ENCODE measurements at regions not wholly inside any gene's neighbourhood (a gene's known extent, or its start where the extent isn't known, plus 50 kb on each side); places are given as distances from the start of the nearest gene placed in this dataset.

- Histone ChIP-seq H4K20me1 (ENCODE audit: control insufficient read depth, insufficient read depth) (no peaks in the 10 kb centered on the region), H3K27ac (ENCODE audit: control insufficient read depth, insufficient read depth) (no peak overlapping the region), H2AFZ (ENCODE audit: control insufficient read depth, low read depth, low read length) (no peak overlapping the region), H3K4me2 (ENCODE audit: control insufficient read depth, insufficient read depth) (no peak overlapping the region), H3K27me3 (replicated peaks in 1 of 2; ENCODE audit: control insufficient read depth in 2 of 2, insufficient read depth in 2 of 2, low read length in 1 of 2) (no peaks in the 10 kb centered on the region), H3K9ac (ENCODE audit: control insufficient read depth, insufficient read depth, low read length) (no peak overlapping the region), H3K4me3 (no peak overlapping the region), H3K36me3 (ENCODE audit: control insufficient read depth in 2 of 2, insufficient read depth in 2 of 2, low read length in 1 of 2) (no peaks in the 10 kb centered on the region), H3K4me1 (ENCODE audit: control insufficient read depth, insufficient read depth, low read length) (no peaks in the 10 kb centered on the region), H3K79me2 (ENCODE audit: control insufficient read depth, insufficient read depth, low read length) (no peaks in the 10 kb centered on the region), H3K9me3 (replicated peaks; ENCODE audit: control insufficient read depth, insufficient read depth, low read length) (no peaks in the 10 kb centered on the region)
- intact Hi-C loops (cut with micrococcal nuclease; ENCODE audit: unreplicated experiment) (no loop called here), in situ Hi-C loops (cut with MboI) (no loop called here)
- 2% methylated on average over 3 of the region's 3 CpGs for WGBS (ENCODE audit: insufficient coverage, insufficient replicate concordance, low lambda C conversion rate, missing lambda C conversion rate)
- ChIA-PET POLR2A (no interaction called here), CTCF (no interaction called here), RAD21 (ENCODE audit: unreplicated experiment) (no interaction called here), SMC1A (ENCODE audit: uncharacterized antibody, unreplicated experiment) (no interaction called here)
- FAIRE-seq (no peak), DNase-seq (ENCODE audit: low read depth, low spot score) (no peak), ATAC-seq (no peak)
- TF ChIP-seq ATF7 (IDR thresholded peaks at IDR 0.05; ENCODE audit: low read depth), result no peak
- no peak for TF ChIP-seq NRF1 (conservative IDR thresholded peaks at IDR 0.05; ENCODE audit: low read depth, low read length)
- TF ChIP-seq MYC (IDR thresholded peaks at IDR 0.05; ENCODE audit: insufficient read depth, insufficient read length, insufficient replicate concordance, low read length, severe bottlenecking), result no peak
- no peak for TF ChIP-seq PAX5 (IDR thresholded peaks at IDR 0.05; ENCODE audit: borderline replicate concordance, low read depth, low read length)
- TF ChIP-seq CTCF (IDR thresholded peaks at IDR 0.05 in 2 of 3, conservative IDR thresholded peaks at IDR 0.05 in 1 of 3; ENCODE audit: control insufficient read depth in 2 of 3, extremely low read depth in 1 of 3, insufficient read depth in 1 of 3, low read depth in 3 of 3, low read length in 3 of 3), result no peak
- TF ChIP-seq NR2C1 (IDR thresholded peaks at IDR 0.05), result no peak
- TF ChIP-seq, protein P1, sequence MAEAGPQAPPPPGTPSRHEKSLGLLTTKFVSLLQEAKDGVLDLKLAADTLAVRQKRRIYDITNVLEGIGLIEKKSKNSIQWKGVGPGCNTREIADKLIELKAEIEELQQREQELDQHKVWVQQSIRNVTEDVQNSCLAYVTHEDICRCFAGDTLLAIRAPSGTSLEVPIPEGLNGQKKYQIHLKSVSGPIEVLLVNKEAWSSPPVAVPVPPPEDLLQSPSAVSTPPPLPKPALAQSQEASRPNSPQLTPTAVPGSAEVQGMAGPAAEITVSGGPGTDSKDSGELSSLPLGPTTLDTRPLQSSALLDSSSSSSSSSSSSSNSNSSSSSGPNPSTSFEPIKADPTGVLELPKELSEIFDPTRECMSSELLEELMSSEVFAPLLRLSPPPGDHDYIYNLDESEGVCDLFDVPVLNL (IDR thresholded peaks at IDR 0.05; ENCODE audit: low read depth, low read length), result no peak
- no peak for TF ChIP-seq CHD1 (IDR thresholded peaks at IDR 0.05; ENCODE audit: low read depth, low read length)
- no peak for TF ChIP-seq MLLT1 (IDR thresholded peaks at IDR 0.05)
- TF ChIP-seq ZNF384 (IDR thresholded peaks at IDR 0.05; ENCODE audit: borderline replicate concordance, low read depth, low read length), result no peak
- TF ChIP-seq CBX3 (IDR thresholded peaks at IDR 0.05; ENCODE audit: borderline replicate concordance, low read depth), result no peak
- no peak for TF ChIP-seq RBBP5 (conservative IDR thresholded peaks at IDR 0.05)
- no peak for TF ChIP-seq CBFB (IDR thresholded peaks at IDR 0.05; ENCODE audit: low read depth)
- BruUV-seq (replicated peaks), result no TSS peak
Observed at GRCh38 chr2:81163583-81163982, 859.0 kb upstream of the LRRTM1 start.
